Bronchial epithelial cell (primary cell): ENCODE measurements at regions not wholly inside any gene's neighbourhood (a gene's known extent, or its start where the extent isn't known, plus 50 kb on each side); places are given as distances from the start of the nearest gene placed in this dataset.
A peak's percentile ranks its signal among the peaks of the same experiment; 100 is the strongest.

ENCODE experiments used
- DNase-seq: peaks from one replicate; pipeline ENCODE4 v3.0.0-alpha.2; 2010; ENCODE audit warnings: low read depth
- FAIRE-seq: peaks from 2 replicates; lab custom pipeline; 2011; peaks lifted over from hg19 to GRCh38; lab: Jason Lieb, UNC
- H3K27me3 ChIP-seq: 2 replicates; pipeline ENCODE4 v1.5.1; 2011; ENCODE audit warnings: low read length; ENCODE audit not compliant: control insufficient read depth, insufficient read depth
- H3K36me3 ChIP-seq: 2 replicates; pipeline ENCODE4 v1.5.1; 2011; ENCODE audit warnings: low read length; ENCODE audit not compliant: control insufficient read depth, insufficient read depth
- H3K4me3 ChIP-seq: 2 replicates; pipeline ENCODE4 v1.5.1; 2011; ENCODE audit warnings: mild to moderate bottlenecking, low read depth, low read length, control low read depth
- TF ChIP-seq, protein P1 (sequence below): IDR thresholded peaks from 2 replicates; pipeline ENCODE4 v1.5.1; 2011; ENCODE audit warnings: mild to moderate bottlenecking, moderate library complexity, low read length, control low read depth, inconsistent platforms; ENCODE audit not compliant: insufficient read depth, severe bottlenecking

DNA sequence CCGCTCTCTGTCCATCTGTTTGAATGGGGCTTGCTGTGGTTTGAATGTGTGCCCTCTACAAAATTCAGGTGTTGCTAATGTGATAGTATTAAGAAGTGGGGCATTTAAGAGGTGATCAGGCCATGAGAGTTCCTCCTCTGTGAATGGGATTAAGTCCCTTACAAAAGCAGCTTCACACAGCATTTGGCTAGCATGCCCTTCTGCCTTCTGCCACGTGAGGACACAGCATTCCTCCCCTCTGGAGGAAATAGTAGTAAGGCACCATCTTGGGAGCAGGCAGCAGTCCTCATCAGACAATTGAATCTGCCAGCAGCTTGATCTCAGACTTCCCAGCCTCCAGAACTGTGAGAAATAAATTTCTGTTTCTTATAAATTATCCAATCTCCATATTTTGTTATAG is 540.2 kb downstream of the CSNK1G3 start:
- Histone ChIP-seq H3K36me3 (no peaks in the 10 kb centered on the region), H3K27me3 (peaks cover 8% of the 10 kb centered on the region), H3K4me3 (no peak overlapping the region)
- TF ChIP-seq, protein P1, sequence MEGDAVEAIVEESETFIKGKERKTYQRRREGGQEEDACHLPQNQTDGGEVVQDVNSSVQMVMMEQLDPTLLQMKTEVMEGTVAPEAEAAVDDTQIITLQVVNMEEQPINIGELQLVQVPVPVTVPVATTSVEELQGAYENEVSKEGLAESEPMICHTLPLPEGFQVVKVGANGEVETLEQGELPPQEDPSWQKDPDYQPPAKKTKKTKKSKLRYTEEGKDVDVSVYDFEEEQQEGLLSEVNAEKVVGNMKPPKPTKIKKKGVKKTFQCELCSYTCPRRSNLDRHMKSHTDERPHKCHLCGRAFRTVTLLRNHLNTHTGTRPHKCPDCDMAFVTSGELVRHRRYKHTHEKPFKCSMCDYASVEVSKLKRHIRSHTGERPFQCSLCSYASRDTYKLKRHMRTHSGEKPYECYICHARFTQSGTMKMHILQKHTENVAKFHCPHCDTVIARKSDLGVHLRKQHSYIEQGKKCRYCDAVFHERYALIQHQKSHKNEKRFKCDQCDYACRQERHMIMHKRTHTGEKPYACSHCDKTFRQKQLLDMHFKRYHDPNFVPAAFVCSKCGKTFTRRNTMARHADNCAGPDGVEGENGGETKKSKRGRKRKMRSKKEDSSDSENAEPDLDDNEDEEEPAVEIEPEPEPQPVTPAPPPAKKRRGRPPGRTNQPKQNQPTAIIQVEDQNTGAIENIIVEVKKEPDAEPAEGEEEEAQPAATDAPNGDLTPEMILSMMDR: no peak
- DNase-seq (no peak), FAIRE-seq (no peak)

DNA sequence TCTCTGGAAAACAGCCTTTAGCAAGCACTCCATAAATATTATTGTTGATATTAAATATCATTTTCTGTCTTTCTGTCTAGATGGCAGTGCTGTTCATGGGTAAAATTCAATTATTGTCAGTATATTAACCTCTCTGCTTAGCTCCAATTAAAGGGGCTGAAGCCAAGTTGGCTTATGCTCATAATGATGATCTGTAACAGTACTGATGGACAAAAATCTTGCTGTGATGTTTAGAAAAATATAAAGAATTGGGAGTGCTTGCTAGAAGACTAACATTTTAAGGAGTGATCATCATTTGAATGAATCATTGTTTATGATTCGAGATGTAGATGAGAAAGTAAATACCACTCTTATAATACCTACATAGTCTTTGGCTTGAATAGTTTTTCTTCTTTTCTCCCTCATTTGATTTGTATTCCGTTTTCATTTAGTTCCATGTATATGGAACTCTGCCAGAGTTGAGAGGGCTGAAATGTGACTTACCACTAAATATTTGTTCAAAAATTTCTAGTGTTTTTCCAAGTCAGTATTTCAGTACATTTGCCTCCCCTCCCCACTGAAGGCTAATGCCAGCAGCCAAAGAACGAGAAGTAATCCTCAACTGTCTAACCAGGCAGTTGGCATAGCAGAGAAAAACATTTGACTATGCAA is 538.3 kb downstream of the CSNK1G3 start:
- Histone ChIP-seq H3K4me3 (no peak overlapping the region), H3K36me3 (no peaks in the 10 kb centered on the region), H3K27me3 (peaks cover 2% of the 10 kb centered on the region)
- TF ChIP-seq, protein P1: no peak
- FAIRE-seq (no peak), DNase-seq (no peak)

- no peak overlapping the region for H3K4me3 ChIP-seq
- H3K27me3 ChIP-seq: no peaks in the 10 kb centered on the region
- DNase-seq (no peak), FAIRE-seq (no peak)
- TF ChIP-seq, protein P1: no peak
- no peaks in the 10 kb centered on the region for H3K36me3 ChIP-seq
Observed at GRCh38 chr5:124045412-124045811, 533.4 kb downstream of the CSNK1G3 start.

GRCh38 chr5:124044613-124045012 is 532.6 kb downstream of the CSNK1G3 start:
- DNase-seq: no peak
- H3K27me3 ChIP-seq: no peaks in the 10 kb centered on the region
- FAIRE-seq: no peak
- no peaks in the 10 kb centered on the region for H3K36me3 ChIP-seq
- no peak overlapping the region for H3K4me3 ChIP-seq
- TF ChIP-seq, protein P1: no peak

GRCh38 chr5:124043456-124043855 is 531.5 kb downstream of the CSNK1G3 start:
- FAIRE-seq (no peak), DNase-seq (peak; percentile 12)
- Histone ChIP-seq H3K36me3 (no peaks in the 10 kb centered on the region), H3K4me3 (no peak overlapping the region), H3K27me3 (no peaks in the 10 kb centered on the region)
- TF ChIP-seq, protein P1: peak; percentile 17

GRCh38 chr5:124040799-124041198 is 528.8 kb downstream of the CSNK1G3 start:
- DNase-seq (no peak), FAIRE-seq (no peak)
- no peaks in the 10 kb centered on the region for H3K27me3 ChIP-seq
- H3K4me3 ChIP-seq: no peak overlapping the region
- no peaks in the 10 kb centered on the region for H3K36me3 ChIP-seq
- TF ChIP-seq, protein P1: no peak
